HEK293 (cell line): ENCODE measurements at regions not wholly inside any gene's neighbourhood (a gene's known extent, or its start where the extent isn't known, plus 50 kb on each side); places are given as distances from the start of the nearest gene placed in this dataset.

Source experiments
- CTCF ChIP-seq: fragments of 450-650 bp; formaldehyde crosslinking; IDR thresholded peaks from 2 replicates; pipeline ENCODE4 v1.5.1; 2016; ENCODE audit warnings: missing biosample characterization, missing genetic modification characterization
- SP3 ChIP-seq: fragments of 450-650 bp; formaldehyde crosslinking; IDR thresholded peaks from 2 replicates; pipeline ENCODE4 v1.5.1; 2016; ENCODE audit warnings: missing biosample characterization, missing genetic modification characterization
- ZNF138 ChIP-seq: fragments of 450-650 bp; formaldehyde crosslinking; IDR thresholded peaks from 2 replicates; pipeline ENCODE4 v1.5.1; 2016; ENCODE audit warnings: missing biosample characterization, missing genetic modification characterization, borderline replicate concordance
- ZNF239 ChIP-seq: fragments of 450-650 bp; formaldehyde crosslinking; IDR thresholded peaks from 2 replicates; pipeline ENCODE4 v1.5.1; 2016; ENCODE audit warnings: missing biosample characterization, missing genetic modification characterization
- ZNF785 ChIP-seq: fragments of 450-650 bp; formaldehyde crosslinking; IDR thresholded peaks from 2 replicates; pipeline ENCODE4 v1.5.1; 2016; ENCODE audit warnings: missing biosample characterization, missing genetic modification characterization
- ZSCAN18 ChIP-seq: fragments of 450-650 bp; formaldehyde crosslinking; IDR thresholded peaks from 2 replicates; pipeline ENCODE4 v1.5.1; 2016; ENCODE audit warnings: missing biosample characterization, missing genetic modification characterization

- TF ChIP-seq CTCF (tag by site-specific recombination) = no peak
- no peak for TF ChIP-seq ZNF138 (tag by site-specific recombination)
- no peak for TF ChIP-seq ZSCAN18 (tag by site-specific recombination)
- no peak for TF ChIP-seq ZNF239 (tag by site-specific recombination)
- TF ChIP-seq ZNF785 (tag by site-specific recombination) = no peak
- TF ChIP-seq SP3 (tag by site-specific recombination) = no peak
Observed at GRCh38 chr7:42575171-42575570, 336.7 kb downstream of the C7orf25 start.
